ENCODE measurements at regions not wholly inside any gene's neighbourhood (a gene's known extent, or its start where the extent isn't known, plus 50 kb on each side); places are given as distances from the start of the nearest gene placed in this dataset.

GRCh38 chr6:169165561-169166300 lies 87.9 kb downstream of the THBS2 start:
- Histone ChIP-seq H3K4me2 (no peak overlapping the region), H3K4me1 (peaks cover 14% of the 10 kb centered on the region), H3K9me3 (no peaks in the 10 kb centered on the region), H3K4me3 (no peak overlapping the region), H3K27ac (no peak overlapping the region; a peak in 1 of 6 replicates)
- 80% methylated on average over 8 of the region's 12 CpGs for WGBS (ENCODE audit: missing lambda C conversion rate)
- TF ChIP-seq TFCP2L1 (CRISPR knock-in tag; IDR thresholded peaks at IDR 0.05) (no peak), ZSCAN20 (CRISPR knock-in tag; IDR thresholded peaks at IDR 0.05) (no peak), CBX2 (IDR thresholded peaks at IDR 0.05; ENCODE audit: borderline replicate concordance, low read depth) (no peak), SMC3 (IDR thresholded peaks at IDR 0.05) (no peak)
- FAIRE-seq (no peak), DNase-seq (ENCODE audit: low read depth in 1 of 2, low spot score in 1 of 2) (no peak), ATAC-seq (no peak)
- ChIA-PET CTCF (no interaction called here), POLR2A (no interaction called here)

- Histone ChIP-seq H3K9me3 (no peaks in the 10 kb centered on the region), H3K4me1 (peaks cover 14% of the 10 kb centered on the region), H3K27ac (no peak overlapping the region), H3K4me2 (no peak overlapping the region), H3K4me3 (no peak overlapping the region)
- WGBS (ENCODE audit: missing lambda C conversion rate): 68% methylated on average over 4 of the region's 5 CpGs
- ATAC-seq: no peak
- ChIA-PET CTCF (no interaction called here), POLR2A (no interaction called here)
- DNase-seq (ENCODE audit: low read depth in 1 of 2, low spot score in 1 of 2): no peak
- no peak for TF ChIP-seq TFCP2L1 (CRISPR knock-in tag; IDR thresholded peaks at IDR 0.05)
- TF ChIP-seq SMC3 (IDR thresholded peaks at IDR 0.05): no peak
- TF ChIP-seq RCOR1 (IDR thresholded peaks at IDR 0.05; ENCODE audit: low read depth, low read length): no peak
- no peak for TF ChIP-seq HOXB5 (CRISPR knock-in tag; IDR thresholded peaks at IDR 0.05)
- no peak for TF ChIP-seq NFE2L2 (conservative IDR thresholded peaks at IDR 0.05; ENCODE audit: low read length)
- no peak for TF ChIP-seq PBX3 (IDR thresholded peaks at IDR 0.05)
- no peak for TF ChIP-seq KDM5A (IDR thresholded peaks at IDR 0.05)
- TF ChIP-seq REST (IDR thresholded peaks at IDR 0.05): no peak
- TF ChIP-seq NR3C1 (IDR thresholded peaks at IDR 0.05): no peak
- TF ChIP-seq CBX8 (IDR thresholded peaks at IDR 0.05): no peak
- no peak for TF ChIP-seq HOXB13 (CRISPR knock-in tag; IDR thresholded peaks at IDR 0.05; ENCODE audit: low read depth)
- TF ChIP-seq POLR2A (IDR thresholded peaks at IDR 0.05; ENCODE audit: low read length): no peak
- TF ChIP-seq RFX5 (IDR thresholded peaks at IDR 0.05): no peak
- no peak for TF ChIP-seq SREBF2 (IDR thresholded peaks at IDR 0.05)
- FAIRE-seq: no peak
Measured at GRCh38 chr6:169164986-169165385, 88.7 kb downstream of the THBS2 start.

GRCh38 chr6:169164451-169164850 lies 89.2 kb downstream of the THBS2 start:
- Histone ChIP-seq H3K4me2 (no peak overlapping the region), H3K4me3 (no peak overlapping the region), H3K4me1 (peaks cover 14% of the 10 kb centered on the region), H3K9me3 (no peaks in the 10 kb centered on the region), H3K27ac (no peak overlapping the region)
- CTCF ChIA-PET: no interaction called here
- TF ChIP-seq ZFP36 (IDR thresholded peaks at IDR 0.05; ENCODE audit: borderline replicate concordance, partially characterized antibody) (no peak), CEBPB (IDR thresholded peaks at IDR 0.05) (no peak)
- DNase-seq (ENCODE audit: low read depth in 1 of 2, low spot score in 1 of 2) (no peak), FAIRE-seq (no peak), ATAC-seq (no peak)
- POLR2A ChIA-PET: no interaction called here
- 88% methylated on average over 5 of the region's 5 CpGs for WGBS (ENCODE audit: missing lambda C conversion rate)

Data from A549 (cell line).